ENCODE measurements at regions not wholly inside any gene's neighbourhood (a gene's known extent, or its start where the extent isn't known, plus 50 kb on each side); places are given as distances from the start of the nearest gene placed in this dataset.

GRCh38 chr6:91462241-91462640, 875.4 kb upstream of the MAP3K7 start:
- no peaks in the 10 kb centered on the region for H3K27me3 ChIP-seq (ENCODE audit: control insufficient read depth, insufficient read depth, low read length)
- DNase-seq, result no peak

DNA sequence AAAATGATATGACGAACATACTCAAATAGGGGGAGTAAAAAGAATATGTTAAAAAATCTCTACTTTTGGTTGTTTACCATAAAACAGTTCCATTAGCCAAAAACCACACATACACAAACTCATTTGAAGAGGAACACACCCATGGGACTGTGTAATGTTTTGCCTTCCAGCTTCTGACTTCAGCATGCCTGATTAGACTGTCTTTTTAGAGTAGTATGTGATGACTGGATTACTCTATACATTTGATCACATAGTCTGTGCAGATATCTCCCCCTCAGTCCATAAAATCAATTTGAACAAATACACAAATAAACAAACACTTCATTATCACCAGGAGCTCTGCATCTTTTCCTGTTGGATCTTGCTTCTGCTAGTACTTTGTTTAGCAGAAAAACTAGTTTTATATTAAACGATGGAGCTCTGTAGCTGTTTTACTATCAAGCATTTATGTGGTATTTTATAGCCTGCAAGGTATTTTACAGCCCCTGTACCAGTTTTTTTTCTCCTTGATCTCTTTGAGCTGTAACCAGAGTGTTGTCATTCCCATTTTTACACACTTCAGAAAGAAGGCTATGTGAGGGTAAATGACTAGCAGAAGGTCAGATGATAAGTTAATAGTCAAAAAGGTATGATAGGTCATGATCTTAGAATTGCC, 866.5 kb upstream of the MAP3K7 start:
- no peaks in the 10 kb centered on the region for H3K36me3 ChIP-seq (ENCODE audit: control insufficient read depth, insufficient read depth, low read length)
- no peak overlapping the region for H3K4me3 ChIP-seq (ENCODE audit: low read length)
- H3K9me3 ChIP-seq (ENCODE audit: control insufficient read depth, low read depth, low read length), result no peaks in the 10 kb centered on the region
- H3K4me1 ChIP-seq (ENCODE audit: control insufficient read depth, insufficient read depth, low read length), result no peaks in the 10 kb centered on the region
- H3K27me3 ChIP-seq (ENCODE audit: control insufficient read depth, insufficient read depth, low read length), result no peaks in the 10 kb centered on the region
- no peak for DNase-seq
- WGBS (ENCODE audit: insufficient coverage, low lambda C conversion rate), result 86% methylated on average over 1 of the region's 2 CpGs
- H3K27ac ChIP-seq (ENCODE audit: low read length), result no peak overlapping the region

More at GRCh38 chr6:91462241-91462640, 875.4 kb upstream of the MAP3K7 start:
- no peaks in the 10 kb centered on the region for H3K9me3 ChIP-seq (ENCODE audit: control insufficient read depth, low read depth, low read length)
- H3K4me1 ChIP-seq (ENCODE audit: control insufficient read depth, insufficient read depth, low read length), result no peaks in the 10 kb centered on the region
- H3K36me3 ChIP-seq (ENCODE audit: control insufficient read depth, insufficient read depth, low read length), result no peaks in the 10 kb centered on the region
- WGBS (ENCODE audit: insufficient coverage, low lambda C conversion rate), result no CpG with 5 or more reads among the region's 2 CpGs
- no peak overlapping the region for H3K4me3 ChIP-seq (ENCODE audit: low read length)
- no peak overlapping the region for H3K27ac ChIP-seq (ENCODE audit: low read length)

DNA sequence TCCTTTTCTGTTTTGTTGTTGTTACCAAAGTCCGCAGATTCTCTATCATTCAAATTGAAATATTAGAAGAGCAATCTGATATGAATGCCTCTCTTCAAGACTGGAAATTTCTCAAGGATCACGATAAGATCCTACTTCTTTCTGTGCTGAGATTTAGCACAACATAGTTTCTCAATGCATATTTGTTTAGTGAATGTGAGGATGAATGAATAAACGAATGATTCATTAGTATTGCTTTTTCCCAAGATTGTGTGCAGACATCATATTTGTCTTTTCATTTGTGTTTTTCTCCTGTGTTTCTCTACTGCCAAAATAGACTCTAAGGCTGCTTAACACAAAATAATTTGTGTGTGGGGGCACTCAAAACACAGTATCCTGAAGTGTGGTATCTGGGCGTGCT, 862.7 kb upstream of the MAP3K7 start:
- WGBS (ENCODE audit: insufficient coverage, low lambda C conversion rate), result 100% methylated on average over 3 of the region's 4 CpGs
- no peaks in the 10 kb centered on the region for H3K9me3 ChIP-seq (ENCODE audit: control insufficient read depth, low read depth, low read length)
- no peaks in the 10 kb centered on the region for H3K4me1 ChIP-seq (ENCODE audit: control insufficient read depth, insufficient read depth, low read length)
- H3K4me3 ChIP-seq (ENCODE audit: low read length), result no peak overlapping the region
- no peak for DNase-seq
- H3K27ac ChIP-seq (ENCODE audit: low read length), result no peak overlapping the region
- no peaks in the 10 kb centered on the region for H3K27me3 ChIP-seq (ENCODE audit: control insufficient read depth, insufficient read depth, low read length)
- H3K36me3 ChIP-seq (ENCODE audit: control insufficient read depth, insufficient read depth, low read length), result no peaks in the 10 kb centered on the region

DNA sequence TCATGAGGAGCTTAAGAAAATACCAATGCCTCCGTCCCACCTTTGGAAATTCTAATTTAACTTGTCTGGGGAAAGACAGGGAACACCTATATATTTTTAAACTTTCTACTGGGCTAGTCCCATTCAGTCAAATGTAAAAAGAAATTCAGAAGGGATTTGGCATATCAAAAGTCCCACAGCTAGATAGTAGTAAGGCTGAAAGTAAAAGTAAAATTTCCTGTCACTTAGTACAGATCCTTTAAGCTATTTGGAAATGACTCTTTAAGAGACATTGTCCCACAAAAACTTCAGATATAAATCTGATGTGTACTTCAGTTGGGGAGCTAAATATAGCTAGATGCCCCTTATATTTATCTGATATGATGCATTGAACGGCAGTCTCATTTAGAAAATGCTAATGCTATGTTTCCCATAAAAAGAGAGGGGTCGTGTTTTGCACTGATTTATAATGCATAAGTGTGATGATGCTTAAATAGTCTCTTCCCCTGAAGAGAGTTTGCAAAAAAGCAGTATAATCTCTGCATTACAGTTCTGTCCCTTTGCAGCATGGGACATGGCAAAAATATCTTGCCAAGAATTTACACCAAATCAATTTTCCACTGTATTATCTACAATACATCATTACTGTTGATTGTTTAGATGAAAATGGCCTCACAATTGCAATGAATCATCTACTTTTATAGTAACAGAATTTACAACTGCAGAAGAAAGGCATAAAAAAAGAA, 860.8 kb upstream of the MAP3K7 start:
- Histone ChIP-seq H3K4me3 (ENCODE audit: low read length) (no peak overlapping the region), H3K36me3 (ENCODE audit: control insufficient read depth, insufficient read depth, low read length) (no peaks in the 10 kb centered on the region), H3K4me1 (ENCODE audit: control insufficient read depth, insufficient read depth, low read length) (no peaks in the 10 kb centered on the region), H3K27me3 (ENCODE audit: control insufficient read depth, insufficient read depth, low read length) (no peaks in the 10 kb centered on the region), H3K27ac (ENCODE audit: low read length) (no peak overlapping the region), H3K9me3 (ENCODE audit: control insufficient read depth, low read depth, low read length) (no peaks in the 10 kb centered on the region)
- DNase-seq, result no peak
- 80% methylated on average over 1 of the region's 3 CpGs for WGBS (ENCODE audit: insufficient coverage, low lambda C conversion rate)

GRCh38 chr6:91447081-91447480, 860.2 kb upstream of the MAP3K7 start:
- no peaks in the 10 kb centered on the region for H3K36me3 ChIP-seq (ENCODE audit: control insufficient read depth, insufficient read depth, low read length)
- H3K27me3 ChIP-seq (ENCODE audit: control insufficient read depth, insufficient read depth, low read length), result no peaks in the 10 kb centered on the region
- no peak overlapping the region for H3K27ac ChIP-seq (ENCODE audit: low read length)
- H3K4me3 ChIP-seq (ENCODE audit: low read length), result no peak overlapping the region
- H3K4me1 ChIP-seq (ENCODE audit: control insufficient read depth, insufficient read depth, low read length), result no peaks in the 10 kb centered on the region
- 71% methylated on average over 1 of the region's 2 CpGs for WGBS (ENCODE audit: insufficient coverage, low lambda C conversion rate)
- DNase-seq, result no peak
- no peaks in the 10 kb centered on the region for H3K9me3 ChIP-seq (ENCODE audit: control insufficient read depth, low read depth, low read length)

- WGBS (ENCODE audit: insufficient coverage, low lambda C conversion rate), result 100% methylated on average over 1 of the region's 1 CpG
- Histone ChIP-seq H3K27me3 (ENCODE audit: control insufficient read depth, insufficient read depth, low read length) (no peaks in the 10 kb centered on the region), H3K36me3 (ENCODE audit: control insufficient read depth, insufficient read depth, low read length) (no peaks in the 10 kb centered on the region), H3K4me1 (ENCODE audit: control insufficient read depth, insufficient read depth, low read length) (no peaks in the 10 kb centered on the region), H3K9me3 (ENCODE audit: control insufficient read depth, low read depth, low read length) (no peaks in the 10 kb centered on the region), H3K27ac (ENCODE audit: low read length) (no peak overlapping the region), H3K4me3 (ENCODE audit: low read length) (no peak overlapping the region)
- DNase-seq, result no peak
Observed at GRCh38 chr6:91443405-91443804, 856.5 kb upstream of the MAP3K7 start.

DNA sequence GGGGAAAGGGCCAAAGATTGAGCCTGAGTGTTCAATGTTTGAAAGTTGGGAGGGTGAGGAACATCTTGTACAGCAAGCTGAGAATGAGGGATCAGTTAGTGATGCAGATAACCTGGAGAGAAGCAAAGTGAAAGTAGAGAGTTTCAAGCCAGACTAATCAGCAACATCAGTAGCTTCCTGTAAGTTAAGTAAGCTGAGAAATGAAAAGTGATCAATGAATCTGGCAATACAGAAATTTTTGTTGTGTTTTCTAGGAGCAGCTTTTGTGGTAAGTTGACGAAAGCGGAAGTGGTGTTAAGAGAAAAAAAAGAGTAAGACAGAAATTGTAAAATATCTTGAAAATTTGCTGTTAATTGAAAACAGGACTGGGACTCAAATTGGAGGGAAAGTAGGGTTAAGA, 855.5 kb upstream of the MAP3K7 start:
- Histone ChIP-seq H3K36me3 (ENCODE audit: control insufficient read depth, insufficient read depth, low read length) (no peaks in the 10 kb centered on the region), H3K9me3 (ENCODE audit: control insufficient read depth, low read depth, low read length) (no peaks in the 10 kb centered on the region), H3K4me1 (ENCODE audit: control insufficient read depth, insufficient read depth, low read length) (no peaks in the 10 kb centered on the region), H3K4me3 (ENCODE audit: low read length) (no peak overlapping the region), H3K27me3 (ENCODE audit: control insufficient read depth, insufficient read depth, low read length) (no peaks in the 10 kb centered on the region), H3K27ac (ENCODE audit: low read length) (no peak overlapping the region)
- no peak for DNase-seq
- WGBS (ENCODE audit: insufficient coverage, low lambda C conversion rate), result 100% methylated on average over 1 of the region's 2 CpGs

GRCh38 chr6:91438570-91438969, 851.7 kb upstream of the MAP3K7 start:
- no peak overlapping the region for H3K27ac ChIP-seq (ENCODE audit: low read length)

DNA sequence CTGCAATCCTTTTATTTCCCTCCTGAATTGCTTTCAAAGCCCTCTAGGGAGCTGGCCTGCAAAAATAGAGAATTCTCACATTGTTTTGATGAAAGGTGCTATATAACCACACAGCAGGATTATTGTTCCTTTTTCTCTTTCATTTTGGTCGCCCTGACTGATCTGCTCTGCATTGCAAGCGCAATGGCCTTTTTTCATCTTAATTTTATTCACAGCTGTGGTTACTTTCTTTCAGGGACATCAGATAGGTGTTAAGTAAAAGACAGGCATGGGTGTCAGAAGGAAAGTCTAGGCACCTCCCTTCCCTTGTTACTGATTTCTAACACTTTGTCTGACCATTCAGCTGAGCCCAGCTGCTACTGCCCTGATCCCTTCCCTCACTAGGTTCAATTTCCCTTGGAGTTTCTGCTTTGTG, 850.5 kb upstream of the MAP3K7 start:
- no peak overlapping the region for H3K4me3 ChIP-seq (ENCODE audit: low read length)
- H3K9me3 ChIP-seq (ENCODE audit: control insufficient read depth, low read depth, low read length), result no peaks in the 10 kb centered on the region
- no peaks in the 10 kb centered on the region for H3K27me3 ChIP-seq (ENCODE audit: control insufficient read depth, insufficient read depth, low read length)
- H3K36me3 ChIP-seq (ENCODE audit: control insufficient read depth, insufficient read depth, low read length), result no peaks in the 10 kb centered on the region
- no peaks in the 10 kb centered on the region for H3K4me1 ChIP-seq (ENCODE audit: control insufficient read depth, insufficient read depth, low read length)
- no peak overlapping the region for H3K27ac ChIP-seq (ENCODE audit: low read length)
- WGBS (ENCODE audit: insufficient coverage, low lambda C conversion rate), result 92% methylated on average over 2 of the region's 2 CpGs
- no peak for DNase-seq

More at GRCh38 chr6:91438570-91438969, 851.7 kb upstream of the MAP3K7 start:
- DNase-seq, result no peak
- Histone ChIP-seq H3K4me3 (ENCODE audit: low read length) (no peak overlapping the region), H3K27me3 (ENCODE audit: control insufficient read depth, insufficient read depth, low read length) (no peaks in the 10 kb centered on the region), H3K36me3 (ENCODE audit: control insufficient read depth, insufficient read depth, low read length) (no peaks in the 10 kb centered on the region), H3K4me1 (ENCODE audit: control insufficient read depth, insufficient read depth, low read length) (no peaks in the 10 kb centered on the region), H3K9me3 (ENCODE audit: control insufficient read depth, low read depth, low read length) (no peaks in the 10 kb centered on the region)
- 57% methylated on average over 1 of the region's 2 CpGs for WGBS (ENCODE audit: insufficient coverage, low lambda C conversion rate)

GRCh38 chr6:91436448-91436847, 849.6 kb upstream of the MAP3K7 start:
- Histone ChIP-seq H3K9me3 (ENCODE audit: control insufficient read depth, low read depth, low read length) (no peaks in the 10 kb centered on the region), H3K4me1 (ENCODE audit: control insufficient read depth, insufficient read depth, low read length) (no peaks in the 10 kb centered on the region), H3K27me3 (ENCODE audit: control insufficient read depth, insufficient read depth, low read length) (no peaks in the 10 kb centered on the region), H3K4me3 (ENCODE audit: low read length) (no peak overlapping the region), H3K36me3 (ENCODE audit: control insufficient read depth, insufficient read depth, low read length) (no peaks in the 10 kb centered on the region), H3K27ac (ENCODE audit: low read length) (no peak overlapping the region)
- DNase-seq, result no peak
- WGBS (ENCODE audit: insufficient coverage, low lambda C conversion rate), result no CpG with 5 or more reads among the region's 2 CpGs

- H3K27ac ChIP-seq (ENCODE audit: low read length), result no peak overlapping the region
- 100% methylated on average over 1 of the region's 1 CpG for WGBS (ENCODE audit: insufficient coverage, low lambda C conversion rate)
Observed at GRCh38 chr6:91435630-91436029, 848.8 kb upstream of the MAP3K7 start.

More at GRCh38 chr6:91435630-91436029, 848.8 kb upstream of the MAP3K7 start:
- no peaks in the 10 kb centered on the region for H3K27me3 ChIP-seq (ENCODE audit: control insufficient read depth, insufficient read depth, low read length)
- H3K9me3 ChIP-seq (ENCODE audit: control insufficient read depth, low read depth, low read length), result no peaks in the 10 kb centered on the region
- H3K4me3 ChIP-seq (ENCODE audit: low read length), result no peak overlapping the region
- no peaks in the 10 kb centered on the region for H3K4me1 ChIP-seq (ENCODE audit: control insufficient read depth, insufficient read depth, low read length)
- H3K36me3 ChIP-seq (ENCODE audit: control insufficient read depth, insufficient read depth, low read length), result no peaks in the 10 kb centered on the region
- DNase-seq, result no peak

All from large intestine (tissue), 3 donors.